Kidney epithelial cell (primary cell): ENCODE measurements at regions not wholly inside any gene's neighbourhood (a gene's known extent, or its start where the extent isn't known, plus 50 kb on each side); places are given as distances from the start of the nearest gene placed in this dataset.

ENCODE experiments used
- DNase-seq: peaks from one replicate; pipeline ENCODE4 v3.0.0-alpha.2; 2010; ENCODE audit warnings: low read depth
- H3K27me3 ChIP-seq: 2 replicates; pipeline ENCODE4 v1.6.0; 2011; ENCODE audit warnings: low read length; ENCODE audit not compliant: control insufficient read depth, insufficient read depth
- H3K36me3 ChIP-seq: 2 replicates; pipeline ENCODE4 v1.5.1; 2011; ENCODE audit warnings: low read length; ENCODE audit not compliant: control insufficient read depth, insufficient read depth
- H3K4me3 ChIP-seq: 2 replicates; pipeline ENCODE4 v1.5.1; 2011; ENCODE audit warnings: low read depth, mild to moderate bottlenecking, control low read depth, low read length
- TF ChIP-seq, protein P1 (sequence below): IDR thresholded peaks from 2 replicates; pipeline ENCODE4 v1.5.1; 2011; ENCODE audit warnings: mild to moderate bottlenecking, moderate library complexity, low read length, control low read depth, inconsistent platforms; ENCODE audit not compliant: insufficient read depth, poor library complexity, severe bottlenecking

DNA sequence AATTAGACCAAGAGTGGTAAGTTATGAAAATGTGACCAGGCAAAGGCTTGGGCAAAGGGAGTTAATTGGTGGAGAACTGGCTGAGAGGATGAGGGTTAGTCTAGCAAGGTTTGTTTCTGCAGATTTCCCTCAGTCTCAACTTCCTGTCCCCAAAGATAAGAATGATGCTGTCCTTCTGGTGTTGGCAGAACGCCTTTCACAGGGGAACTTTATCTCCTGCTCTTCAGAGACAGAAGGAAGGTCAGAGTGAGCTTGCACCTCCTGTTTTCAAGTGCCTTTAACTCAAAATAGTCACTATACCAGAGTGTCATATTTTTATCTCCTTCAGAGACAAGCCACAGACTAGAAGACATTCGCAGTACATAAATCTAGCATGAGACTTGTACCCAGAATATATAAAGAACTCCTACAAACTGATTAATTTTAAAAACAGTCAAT is 95.7 kb downstream of the TEX51 start:
- H3K27me3 ChIP-seq: peaks cover 2% of the 10 kb centered on the region
- TF ChIP-seq, protein P1, sequence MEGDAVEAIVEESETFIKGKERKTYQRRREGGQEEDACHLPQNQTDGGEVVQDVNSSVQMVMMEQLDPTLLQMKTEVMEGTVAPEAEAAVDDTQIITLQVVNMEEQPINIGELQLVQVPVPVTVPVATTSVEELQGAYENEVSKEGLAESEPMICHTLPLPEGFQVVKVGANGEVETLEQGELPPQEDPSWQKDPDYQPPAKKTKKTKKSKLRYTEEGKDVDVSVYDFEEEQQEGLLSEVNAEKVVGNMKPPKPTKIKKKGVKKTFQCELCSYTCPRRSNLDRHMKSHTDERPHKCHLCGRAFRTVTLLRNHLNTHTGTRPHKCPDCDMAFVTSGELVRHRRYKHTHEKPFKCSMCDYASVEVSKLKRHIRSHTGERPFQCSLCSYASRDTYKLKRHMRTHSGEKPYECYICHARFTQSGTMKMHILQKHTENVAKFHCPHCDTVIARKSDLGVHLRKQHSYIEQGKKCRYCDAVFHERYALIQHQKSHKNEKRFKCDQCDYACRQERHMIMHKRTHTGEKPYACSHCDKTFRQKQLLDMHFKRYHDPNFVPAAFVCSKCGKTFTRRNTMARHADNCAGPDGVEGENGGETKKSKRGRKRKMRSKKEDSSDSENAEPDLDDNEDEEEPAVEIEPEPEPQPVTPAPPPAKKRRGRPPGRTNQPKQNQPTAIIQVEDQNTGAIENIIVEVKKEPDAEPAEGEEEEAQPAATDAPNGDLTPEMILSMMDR: no peak

DNA sequence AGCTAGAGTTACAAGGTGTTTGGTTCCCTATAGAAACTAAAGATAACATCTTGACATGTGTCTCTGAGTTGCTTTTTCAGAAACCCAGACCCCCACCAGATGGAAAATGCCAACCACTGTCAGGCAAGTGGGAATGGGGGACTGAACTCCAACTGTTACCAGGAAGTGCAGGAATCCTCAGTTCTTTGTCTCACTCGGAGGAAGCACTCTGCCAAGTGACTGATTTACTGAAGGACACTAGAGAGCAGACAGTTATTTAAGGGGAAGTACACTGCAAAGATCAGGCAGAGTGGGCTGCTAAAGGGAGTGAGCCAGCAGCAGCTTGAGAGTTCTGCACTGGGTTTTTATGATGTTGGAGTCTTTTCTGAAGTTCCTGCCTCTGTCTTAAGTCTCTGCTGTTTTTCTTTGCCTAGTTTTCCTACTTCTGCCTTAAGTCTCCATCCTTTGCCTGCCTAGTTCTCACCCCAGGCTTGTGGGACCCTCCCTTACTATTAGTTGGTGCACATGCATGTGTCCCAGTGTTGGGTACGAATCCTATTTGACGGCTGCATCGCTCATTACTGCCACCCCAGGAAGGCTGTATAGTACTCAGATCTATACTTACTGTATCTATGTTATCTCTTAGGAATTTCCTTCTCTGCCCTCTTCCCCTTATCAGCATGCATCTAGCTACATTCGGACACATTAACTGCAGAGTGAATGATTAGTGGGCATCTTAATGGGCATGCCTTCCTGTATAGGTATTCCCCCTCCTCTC is 97.1 kb downstream of the TEX51 start:
- H3K27me3 ChIP-seq: peaks cover 2% of the 10 kb centered on the region
- no peak for DNase-seq
- no peak overlapping the region for H3K4me3 ChIP-seq
- TF ChIP-seq, protein P1: no peak
- no peaks in the 10 kb centered on the region for H3K36me3 ChIP-seq

More for the DNA sequence above, 95.7 kb downstream of the TEX51 start:
- Histone ChIP-seq H3K4me3 (no peak overlapping the region), H3K36me3 (no peaks in the 10 kb centered on the region)
- no peak for DNase-seq

DNA sequence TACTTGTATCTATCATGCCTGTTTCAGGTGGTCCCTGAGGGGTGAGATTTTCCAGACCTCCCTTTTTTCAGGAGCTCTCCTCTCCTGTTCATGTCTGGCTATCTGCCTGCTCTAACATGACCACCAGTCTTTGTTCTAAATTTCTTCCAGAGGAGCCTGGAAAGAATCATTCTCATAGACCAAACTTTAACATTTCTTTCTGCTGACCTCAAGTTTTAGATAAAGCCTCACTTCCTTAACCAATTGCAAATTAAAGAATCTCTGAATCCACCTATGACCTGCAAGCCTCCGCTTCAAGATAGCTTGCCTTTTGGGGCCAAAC is 97.6 kb downstream of the TEX51 start:
- H3K27me3 ChIP-seq: no peaks in the 10 kb centered on the region
- no peak for DNase-seq
- no peaks in the 10 kb centered on the region for H3K36me3 ChIP-seq
- TF ChIP-seq, protein P1: no peak
- H3K4me3 ChIP-seq: no peak overlapping the region
